Endodermal cell (in vitro differentiated cells): ENCODE measurements at regions not wholly inside any gene's neighbourhood (a gene's known extent, or its start where the extent isn't known, plus 50 kb on each side); places are given as distances from the start of the nearest gene placed in this dataset.

Experiments
- DNase-seq: peaks from one replicate; pipeline ENCODE4 v3.0.0-alpha.2; 2017
- H3K27ac ChIP-seq: 2 replicates; pipeline ENCODE4 v1.5.1; 2013; ENCODE audit warnings: mild to moderate bottlenecking, low read depth, low read length, moderate library complexity
- H3K27me3 ChIP-seq: 2 replicates; pipeline ENCODE4 v1.6.1; 2013; ENCODE audit warnings: mild to moderate bottlenecking, low read length, moderate library complexity; ENCODE audit not compliant: insufficient read depth, control insufficient read depth, poor library complexity, severe bottlenecking
- H3K36me3 ChIP-seq: 2 replicates; pipeline ENCODE4 v1.7.0; 2013; ENCODE audit warnings: mild to moderate bottlenecking, low read length, moderate library complexity; ENCODE audit not compliant: control insufficient read depth, insufficient read depth
- H3K4me1 ChIP-seq: one replicate; pipeline ENCODE4 v1.7.0; 2013; ENCODE audit warnings: low read length; ENCODE audit not compliant: control insufficient read depth, insufficient read depth
- H3K4me3 ChIP-seq: 2 replicates; pipeline ENCODE4 v1.5.1; 2013; ENCODE audit warnings: mild to moderate bottlenecking, low read length, moderate library complexity
- H3K9ac ChIP-seq: 2 replicates; pipeline ENCODE4 v1.6.1; 2013; ENCODE audit warnings: mild to moderate bottlenecking, low read length, moderate library complexity; ENCODE audit not compliant: poor library complexity, severe bottlenecking; ENCODE audit errors: extremely low read depth
- H3K9me3 ChIP-seq: 2 replicates; pipeline ENCODE4 v1.6.1; 2013; ENCODE audit warnings: mild to moderate bottlenecking, low read length, moderate library complexity; ENCODE audit not compliant: control insufficient read depth
- H3K27ac Mint-ChIP-seq: 2 replicates; pipeline ENCODE4 v1.8.0; 2020; ENCODE audit warnings: mixed read lengths
- H3K27me3 Mint-ChIP-seq: 2 replicates; pipeline ENCODE4 v1.8.0; 2021; ENCODE audit warnings: mild to moderate bottlenecking, mixed read lengths; ENCODE audit not compliant: insufficient read depth
- H3K36me3 Mint-ChIP-seq: 2 replicates; pipeline ENCODE4 v1.8.0; 2020; ENCODE audit warnings: low read depth, mixed read lengths
- H3K4me1 Mint-ChIP-seq: 2 replicates; pipeline ENCODE4 v1.8.0; 2020; ENCODE audit warnings: mixed read lengths
- H3K4me3 Mint-ChIP-seq: 2 replicates; pipeline ENCODE4 v1.8.0; 2020; ENCODE audit warnings: mild to moderate bottlenecking, moderate library complexity, mixed read lengths
- H3K9me3 Mint-ChIP-seq: 2 replicates; pipeline ENCODE4 v1.8.0; 2020; ENCODE audit warnings: mild to moderate bottlenecking, mixed read lengths
- CTCF ChIP-seq: fragments of 200-600 bp; sonication (generic); conservative IDR thresholded peaks from 2 replicates; pipeline ENCODE4 v1.5.0; 2021; ENCODE audit warnings: antibody characterized with exemption, mild to moderate bottlenecking
- WGBS, 2 experiments: methylation state at CpG; one replicate each; pipeline versions ENCODE4 v1.1.5 to v1.1.7; 2013; ENCODE audit warnings: missing lambda C conversion rate in 2 of 2, mixed read lengths in 1 of 2; ENCODE audit not compliant: insufficient coverage in 1 of 2, insufficient read length in 1 of 2; 5-methylcytosine and 5-hydroxymethylcytosine counted together

- DNase-seq, result no peak
- Histone ChIP-seq H3K4me1 (no peaks in the 10 kb centered on the region), H3K27me3 (no peaks in the 10 kb centered on the region), H3K36me3 (no peaks in the 10 kb centered on the region), H3K4me3 (no peak overlapping the region), H3K27ac (no peak overlapping the region), H3K9me3 (peaks cover 5% of the 10 kb centered on the region), H3K9ac (no peak overlapping the region)
- Mint-ChIP-seq H3K4me1 (peaks cover 14% of the 10 kb centered on the region), H3K27ac (no peak overlapping the region), H3K4me3 (no peak overlapping the region), H3K9me3 (peaks cover 6% of the 10 kb centered on the region), H3K36me3 (no peaks in the 10 kb centered on the region), H3K27me3 (no peaks in the 10 kb centered on the region)
- TF ChIP-seq CTCF, result no peak
- 88 to 100% methylated on average over 2 to 4 of the region's 4 CpGs for WGBS, 2 experiments
Measured at GRCh38 chr2:204036706-204037105, 100.1 kb downstream of the ICOS start.

GRCh38 chr2:204037286-204037685, 100.7 kb downstream of the ICOS start:
- H3K27ac ChIP-seq, result no peak overlapping the region
- no peak for DNase-seq
- no peak for TF ChIP-seq CTCF
- no peak overlapping the region for H3K27ac Mint-ChIP-seq
- no peaks in the 10 kb centered on the region for H3K36me3 Mint-ChIP-seq
- no peak overlapping the region for H3K9ac ChIP-seq
- peaks cover 8% of the 10 kb centered on the region for H3K9me3 ChIP-seq
- WGBS, 2 experiments, result 93 to 100% methylated on average over 2 of the region's 2 CpGs
- H3K4me3 Mint-ChIP-seq, result no peak overlapping the region
- H3K36me3 ChIP-seq, result no peaks in the 10 kb centered on the region
- H3K4me1 ChIP-seq, result no peaks in the 10 kb centered on the region
- no peaks in the 10 kb centered on the region for H3K27me3 ChIP-seq
- H3K9me3 Mint-ChIP-seq, result peaks cover 11% of the 10 kb centered on the region
- no peaks in the 10 kb centered on the region for H3K27me3 Mint-ChIP-seq
- no peak overlapping the region for H3K4me3 ChIP-seq
- H3K4me1 Mint-ChIP-seq, result peaks cover 11% of the 10 kb centered on the region

- Histone ChIP-seq H3K36me3 (no peaks in the 10 kb centered on the region), H3K4me1 (no peaks in the 10 kb centered on the region), H3K4me3 (no peak overlapping the region), H3K27ac (no peak overlapping the region), H3K27me3 (no peaks in the 10 kb centered on the region), H3K9ac (no peak overlapping the region), H3K9me3 (peaks cover 8% of the 10 kb centered on the region)
- Mint-ChIP-seq H3K9me3 (peaks cover 14% of the 10 kb centered on the region), H3K4me1 (peaks cover 5% of the 10 kb centered on the region), H3K36me3 (no peaks in the 10 kb centered on the region), H3K4me3 (no peak overlapping the region), H3K27me3 (no peaks in the 10 kb centered on the region), H3K27ac (no peak overlapping the region)
- TF ChIP-seq CTCF, result no peak
- DNase-seq, result no peak
- 87 to 93% methylated on average over 2 of the region's 3 CpGs for WGBS, 2 experiments
Measured at GRCh38 chr2:204039298-204039838, 102.8 kb downstream of the ICOS start.
